Body of pancreas (tissue), 4 donors: ENCODE measurements at regions not wholly inside any gene's neighbourhood (a gene's known extent, or its start where the extent isn't known, plus 50 kb on each side); places are given as distances from the start of the nearest gene placed in this dataset.

Source experiments
- ATAC-seq: fragments of 150-250 bp; one replicate; pipeline ENCODE4 v1.9.1; 2016
- DNase-seq, 4 donors: peaks; one replicate each; pipeline ENCODE4 v3.0.0-alpha.2; 2019
- H3K27ac ChIP-seq, 4 donors: fragments of 200-600 bp; sonication (generic); 1 replicate in 3 of 4; 2 replicates in 1 of 4; pipeline versions ENCODE4 v1.5.1 to v1.6.1; 2016 to 2019; ENCODE audit warnings: mild to moderate bottlenecking in 1 of 4, mixed read lengths in 1 of 4, moderate library complexity in 1 of 4
- H3K27me3 ChIP-seq, 2 donors: fragments of 200-600 bp; sonication (generic); one replicate each; pipeline ENCODE4 v1.6.0; 2016; ENCODE audit warnings: mild to moderate bottlenecking in 1 of 2
- H3K36me3 ChIP-seq, 2 donors: fragments of 200-600 bp; sonication (generic); replicated peaks in 1 of 2; 2 replicates each; pipeline ENCODE4 v1.5.1; 2016; ENCODE audit warnings: low read depth in 2 of 2; ENCODE audit not compliant: insufficient read depth in 1 of 2
- H3K4me1 ChIP-seq: fragments of 200-600 bp; sonication (generic); one replicate; pipeline ENCODE4 v1.6.0; 2016
- H3K4me3 ChIP-seq, 2 donors: fragments of 200-600 bp; sonication (generic); 1 replicate in 1 of 2; 2 replicates in 1 of 2; pipeline ENCODE4 v1.5.1; 2016 to 2019
- H3K9me3 ChIP-seq, 3 donors: fragments of 200-600 bp; sonication (generic); 1 replicate in 2 of 3; 2 replicates in 1 of 3; pipeline ENCODE4 v1.5.1; 2016
- POLR2A ChIP-seq, 3 donors: fragments of 450-650 bp; IDR thresholded peaks; one replicate each; pipeline ENCODE4 v1.6.1; 2016; ENCODE audit warnings: antibody characterized with exemption in 3 of 3, mild to moderate bottlenecking in 2 of 3
- WGBS, 2 donors: methylation state at CpG; one replicate each; pipeline ENCODE4 v1.1.5; 2017; 5-methylcytosine and 5-hydroxymethylcytosine counted together
- intact Hi-C: fragments of 100-400 bp; cut with DNase I; formaldehyde crosslinking; loops from one replicate; pipeline ENCODE4 v1.15.1; 2023
- TF ChIP-seq, protein P1 (sequence below), 7 experiments: fragments of 450-650 bp in 4 of 7; fragments of 200-600 bp in 3 of 7; sonication (generic) in 3 of 7; IDR thresholded peaks; one replicate each; pipeline ENCODE4 v1.5.1; 2016 to 2019; ENCODE audit warnings: antibody characterized with exemption in 7 of 7

DNA sequence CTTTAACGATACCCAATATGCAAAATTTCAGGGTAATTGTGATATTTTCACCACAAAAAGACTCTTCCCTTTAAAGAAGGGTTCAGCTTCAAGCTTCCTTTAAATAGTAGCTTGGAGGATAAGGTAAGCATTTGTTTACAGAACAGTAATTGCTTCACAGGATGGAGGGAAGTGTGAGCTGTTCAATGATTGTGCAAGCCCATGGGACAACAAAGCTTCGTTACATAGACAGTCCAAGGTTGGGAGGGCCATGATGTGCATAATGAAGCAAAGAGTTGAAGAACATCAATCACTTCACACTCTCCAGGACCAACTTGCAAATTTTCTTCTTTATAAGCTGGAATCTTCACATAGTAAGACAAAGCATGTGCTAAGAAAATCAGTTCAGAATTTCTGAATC lies 145.0 kb upstream of the ASIC2 start:
- Histone ChIP-seq H3K4me1 (no peaks in the 10 kb centered on the region), H3K9me3 (no peaks in the 10 kb centered on the region), H3K27ac (no peak overlapping the region), H3K27me3 (no peaks in the 10 kb centered on the region), H3K36me3 (no peaks in the 10 kb centered on the region), H3K4me3 (no peak overlapping the region)
- no peak for ATAC-seq
- 31 to 51% methylated on average over 2 of the region's 2 CpGs for WGBS, 2 donors
- TF ChIP-seq, protein P1, sequence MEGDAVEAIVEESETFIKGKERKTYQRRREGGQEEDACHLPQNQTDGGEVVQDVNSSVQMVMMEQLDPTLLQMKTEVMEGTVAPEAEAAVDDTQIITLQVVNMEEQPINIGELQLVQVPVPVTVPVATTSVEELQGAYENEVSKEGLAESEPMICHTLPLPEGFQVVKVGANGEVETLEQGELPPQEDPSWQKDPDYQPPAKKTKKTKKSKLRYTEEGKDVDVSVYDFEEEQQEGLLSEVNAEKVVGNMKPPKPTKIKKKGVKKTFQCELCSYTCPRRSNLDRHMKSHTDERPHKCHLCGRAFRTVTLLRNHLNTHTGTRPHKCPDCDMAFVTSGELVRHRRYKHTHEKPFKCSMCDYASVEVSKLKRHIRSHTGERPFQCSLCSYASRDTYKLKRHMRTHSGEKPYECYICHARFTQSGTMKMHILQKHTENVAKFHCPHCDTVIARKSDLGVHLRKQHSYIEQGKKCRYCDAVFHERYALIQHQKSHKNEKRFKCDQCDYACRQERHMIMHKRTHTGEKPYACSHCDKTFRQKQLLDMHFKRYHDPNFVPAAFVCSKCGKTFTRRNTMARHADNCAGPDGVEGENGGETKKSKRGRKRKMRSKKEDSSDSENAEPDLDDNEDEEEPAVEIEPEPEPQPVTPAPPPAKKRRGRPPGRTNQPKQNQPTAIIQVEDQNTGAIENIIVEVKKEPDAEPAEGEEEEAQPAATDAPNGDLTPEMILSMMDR (IDR thresholded peaks at IDR 0.05) = no peak
- TF ChIP-seq POLR2A (IDR thresholded peaks at IDR 0.05) = no peak
- DNase-seq = no peak
- intact Hi-C loops = no loop called here

DNA sequence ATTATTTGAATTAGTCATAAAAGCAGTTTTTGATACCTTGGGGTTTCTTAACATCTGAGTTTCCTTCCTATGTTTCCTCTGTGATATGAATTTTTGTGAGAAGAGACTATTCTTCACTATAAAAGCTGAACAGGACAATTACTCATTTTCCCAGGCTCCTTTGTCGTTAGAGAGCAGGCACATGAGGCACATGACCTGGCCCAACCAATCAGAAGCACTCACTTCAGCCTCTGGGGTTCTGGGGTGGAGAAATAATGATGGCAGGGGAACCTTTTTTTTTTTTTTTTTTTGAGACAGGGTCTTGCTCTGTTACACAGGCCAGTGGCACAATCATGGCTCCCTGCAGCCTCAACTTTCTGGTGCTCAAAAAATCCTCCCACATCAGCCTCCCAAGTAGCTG lies 145.5 kb upstream of the ASIC2 start:
- 36 to 65% methylated on average over 1 of the region's 1 CpG for WGBS, 2 donors
- Histone ChIP-seq H3K9me3 (no peaks in the 10 kb centered on the region), H3K27me3 (no peaks in the 10 kb centered on the region), H3K4me3 (no peak overlapping the region), H3K4me1 (no peaks in the 10 kb centered on the region), H3K36me3 (no peaks in the 10 kb centered on the region), H3K27ac (no peak overlapping the region)
- TF ChIP-seq, protein P1 (IDR thresholded peaks at IDR 0.05) = no peak
- no peak for TF ChIP-seq POLR2A (IDR thresholded peaks at IDR 0.05)
- DNase-seq (no peak), ATAC-seq (no peak)
- intact Hi-C loops = no loop called here

DNA sequence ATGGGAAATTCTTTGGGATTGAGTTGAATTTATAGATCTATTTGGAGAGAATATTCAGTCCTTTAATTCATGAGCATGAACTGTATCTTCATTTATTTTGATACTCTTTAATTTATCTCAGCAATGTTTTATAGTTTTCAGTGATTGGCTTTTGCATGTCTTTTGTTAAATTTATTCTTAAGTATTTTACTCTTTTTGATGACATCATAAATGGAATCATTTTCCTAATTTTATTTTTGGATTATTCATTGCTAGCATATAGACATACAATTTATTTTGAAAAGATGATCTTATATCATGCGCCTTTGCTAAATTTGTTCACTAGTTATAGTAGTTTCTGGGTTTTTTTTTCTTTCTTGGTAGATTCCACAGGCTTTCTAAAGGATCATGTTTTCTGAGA lies 149.2 kb upstream of the ASIC2 start:
- intact Hi-C loops = no loop called here
- no peaks in the 10 kb centered on the region for H3K36me3 ChIP-seq
- no peaks in the 10 kb centered on the region for H3K27me3 ChIP-seq
- H3K9me3 ChIP-seq = no peaks in the 10 kb centered on the region
- no peaks in the 10 kb centered on the region for H3K4me1 ChIP-seq
- no peak overlapping the region for H3K27ac ChIP-seq
- ATAC-seq = no peak
- whole genome bisulfite sequencing, 2 donors = 82 to 87% methylated on average over 1 of the region's 1 CpG
- H3K4me3 ChIP-seq = no peak overlapping the region
- DNase-seq = no peak
- TF ChIP-seq, protein P1 (IDR thresholded peaks at IDR 0.05) = no peak
- no peak for TF ChIP-seq POLR2A (IDR thresholded peaks at IDR 0.05)

DNA sequence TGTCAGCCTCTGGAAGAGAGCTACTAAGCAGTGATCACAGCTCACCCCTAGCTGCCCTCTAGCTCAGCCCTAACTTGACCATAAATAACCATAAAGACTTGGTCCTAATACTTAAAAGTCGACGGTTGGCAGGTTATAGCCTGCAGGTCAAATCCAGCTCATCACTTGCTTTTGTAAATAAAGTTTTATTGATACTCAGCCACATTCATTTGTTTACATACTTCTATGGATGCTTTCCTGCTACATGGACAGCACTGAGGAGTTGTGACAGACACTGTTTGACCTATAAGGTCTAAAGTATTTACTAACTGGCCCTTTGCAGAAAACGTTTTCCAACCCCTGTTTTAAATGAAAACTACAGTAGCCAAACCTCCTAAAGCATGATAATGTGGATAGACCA lies 151.6 kb upstream of the ASIC2 start:
- H3K27me3 ChIP-seq = no peaks in the 10 kb centered on the region
- H3K4me1 ChIP-seq = no peaks in the 10 kb centered on the region
- intact Hi-C loops = no loop called here
- H3K4me3 ChIP-seq = no peak overlapping the region
- H3K36me3 ChIP-seq = no peaks in the 10 kb centered on the region
- no peak overlapping the region for H3K27ac ChIP-seq
- WGBS, 2 donors = 44 to 49% methylated on average over 3 of the region's 3 CpGs
- H3K9me3 ChIP-seq = peaks cover 0 to 3% (median 0%) of the 10 kb centered on the region in 3 donors
- TF ChIP-seq, protein P1 (IDR thresholded peaks at IDR 0.05) = no peak
- no peak for TF ChIP-seq POLR2A (IDR thresholded peaks at IDR 0.05)
- DNase-seq (no peak), ATAC-seq (no peak)

DNA sequence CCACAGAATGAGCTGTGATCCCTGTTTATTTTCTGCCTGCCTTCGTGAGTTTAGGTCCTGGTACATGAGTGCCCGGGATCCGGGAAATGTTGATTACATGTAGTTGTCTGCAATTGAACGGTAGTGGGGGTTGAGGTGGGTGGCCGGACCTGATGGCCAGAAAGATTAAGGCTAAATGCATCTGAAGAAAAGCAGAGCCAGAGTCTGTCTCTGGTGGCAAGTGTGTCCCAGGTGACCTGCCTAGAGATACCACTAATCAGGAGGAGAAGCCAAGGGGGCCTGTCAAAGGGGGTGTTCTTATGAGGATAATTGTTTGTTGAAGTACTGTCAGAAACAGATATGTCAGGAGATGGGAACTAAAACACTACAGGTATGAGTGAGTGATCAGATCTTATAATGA lies 154.0 kb upstream of the ASIC2 start:
- Histone ChIP-seq H3K4me3 (no peak overlapping the region), H3K27me3 (no peaks in the 10 kb centered on the region), H3K4me1 (no peaks in the 10 kb centered on the region), H3K36me3 (no peaks in the 10 kb centered on the region), H3K9me3 (peaks cover 0 to 3% (median 0%) of the 10 kb centered on the region in 3 donors), H3K27ac (no peak overlapping the region)
- no peak for TF ChIP-seq POLR2A (IDR thresholded peaks at IDR 0.05)
- TF ChIP-seq, protein P1 (IDR thresholded peaks at IDR 0.05) = no peak
- ATAC-seq (no peak), DNase-seq (no peak)
- WGBS, 2 donors = 16 to 43% methylated on average over 5 of the region's 5 CpGs
- intact Hi-C loops = no loop called here
